Testis (tissue), 2 donors: ENCODE measurements at regions not wholly inside any gene's neighbourhood (a gene's known extent, or its start where the extent isn't known, plus 50 kb on each side); places are given as distances from the start of the nearest gene placed in this dataset.

Experiments
- CTCF ChIP-seq, 3 experiments: fragments of 450-650 bp in 2 of 3; fragments of 200-600 bp in 1 of 3; sonication (generic) in 1 of 3; IDR thresholded peaks; one replicate each; pipeline ENCODE4 v1.5.1; 2016 to 2019; ENCODE audit warnings: antibody characterized with exemption in 3 of 3, mild to moderate bottlenecking in 2 of 3, moderate library complexity in 1 of 3
- POLR2A ChIP-seq: fragments of 450-650 bp; IDR thresholded peaks from one replicate; pipeline ENCODE4 v1.6.1; 2017; ENCODE audit warnings: antibody characterized with exemption, mild to moderate bottlenecking, moderate library complexity

- TF ChIP-seq CTCF (IDR thresholded peaks at IDR 0.05) (no peak), POLR2A (no peak)
Observed at GRCh38 chr2:142781146-142781545, 96.3 kb upstream of the KYNU start.
